Nucleus accumbens (tissue), 56 donors: ENCODE measurements at regions not wholly inside any gene's neighbourhood (a gene's known extent, or its start where the extent isn't known, plus 50 kb on each side); places are given as distances from the start of the nearest gene placed in this dataset.
A peak's percentile ranks its signal among the peaks of the same experiment; 100 is the strongest.

Experiments
- DNase-seq, 56 donors: peaks; one replicate each; lab custom pipeline; 2025; lab: John Stamatoyannopoulos, UW

- no peak for DNase-seq
Observed at GRCh38 chrX:93598076-93598475, 75.3 kb downstream of the NAP1L3 start.

GRCh38 chrX:93594780-93595179, 78.6 kb downstream of the NAP1L3 start:
- no peak for DNase-seq

GRCh38 chrX:93593966-93594365, 79.4 kb downstream of the NAP1L3 start:
- DNase-seq, result no peak

GRCh38 chrX:93591398-93591797, 82.0 kb downstream of the NAP1L3 start:
- DNase-seq, result no peak

GRCh38 chrX:93585661-93586060, 87.7 kb downstream of the NAP1L3 start:
- peak in 1 of 56 donors; percentile 2 for DNase-seq

- DNase-seq, result no peak
Observed at GRCh38 chrX:93580634-93581033, 92.7 kb downstream of the NAP1L3 start.

GRCh38 chrX:93538575-93538974, 134.8 kb downstream of the NAP1L3 start:
- DNase-seq, result no peak

GRCh38 chrX:93528917-93529316, 144.5 kb downstream of the NAP1L3 start:
- no peak for DNase-seq
